Kidney epithelial cell (primary cell): ENCODE measurements at regions not wholly inside any gene's neighbourhood (a gene's known extent, or its start where the extent isn't known, plus 50 kb on each side); places are given as distances from the start of the nearest gene placed in this dataset.

Experiments
- DNase-seq: peaks from one replicate; pipeline ENCODE4 v3.0.0-alpha.2; 2010; ENCODE audit warnings: low read depth
- H3K27me3 ChIP-seq: 2 replicates; pipeline ENCODE4 v1.6.0; 2011; ENCODE audit warnings: low read length; ENCODE audit not compliant: control insufficient read depth, insufficient read depth
- H3K36me3 ChIP-seq: 2 replicates; pipeline ENCODE4 v1.5.1; 2011; ENCODE audit warnings: low read length; ENCODE audit not compliant: control insufficient read depth, insufficient read depth
- H3K4me3 ChIP-seq: 2 replicates; pipeline ENCODE4 v1.5.1; 2011; ENCODE audit warnings: low read depth, mild to moderate bottlenecking, control low read depth, low read length
- CTCF ChIP-seq: IDR thresholded peaks from 2 replicates; pipeline ENCODE4 v1.5.1; 2011; ENCODE audit warnings: mild to moderate bottlenecking, moderate library complexity, low read length, control low read depth, inconsistent platforms; ENCODE audit not compliant: insufficient read depth, poor library complexity, severe bottlenecking

GRCh38 chr17:79466562-79467350 lies 144.1 kb downstream of the RBFOX3 start:
- no peak for DNase-seq
- Histone ChIP-seq H3K4me3 (no peak overlapping the region), H3K27me3 (peaks cover 3% of the 10 kb centered on the region), H3K36me3 (no peaks in the 10 kb centered on the region)
- TF ChIP-seq CTCF, result no peak

GRCh38 chr17:79465681-79466025 lies 145.2 kb downstream of the RBFOX3 start:
- H3K36me3 ChIP-seq, result no peaks in the 10 kb centered on the region
- DNase-seq, result no peak
- no peak overlapping the region for H3K4me3 ChIP-seq
- no peak for TF ChIP-seq CTCF
- H3K27me3 ChIP-seq, result peaks cover 3% of the 10 kb centered on the region

- peaks cover 3% of the 10 kb centered on the region for H3K27me3 ChIP-seq
Observed at GRCh38 chr17:79465011-79465680, 145.7 kb downstream of the RBFOX3 start.

GRCh38 chr17:79464318-79465010 lies 146.4 kb downstream of the RBFOX3 start:
- TF ChIP-seq CTCF, result no peak
- Histone ChIP-seq H3K4me3 (no peak overlapping the region), H3K27me3 (peaks cover 3% of the 10 kb centered on the region), H3K36me3 (no peaks in the 10 kb centered on the region)
- no peak for DNase-seq

More at GRCh38 chr17:79465011-79465680, 145.7 kb downstream of the RBFOX3 start:
- no peak for TF ChIP-seq CTCF
- Histone ChIP-seq H3K4me3 (no peak overlapping the region), H3K36me3 (no peaks in the 10 kb centered on the region)
- no peak for DNase-seq

GRCh38 chr17:79463421-79464317 lies 147.2 kb downstream of the RBFOX3 start:
- H3K36me3 ChIP-seq, result no peaks in the 10 kb centered on the region
- no peak overlapping the region for H3K4me3 ChIP-seq
- peaks cover 3% of the 10 kb centered on the region for H3K27me3 ChIP-seq
- DNase-seq, result no peak
- no peak for TF ChIP-seq CTCF
